ENCODE measurements at regions not wholly inside any gene's neighbourhood (a gene's known extent, or its start where the extent isn't known, plus 50 kb on each side); places are given as distances from the start of the nearest gene placed in this dataset.

DNA sequence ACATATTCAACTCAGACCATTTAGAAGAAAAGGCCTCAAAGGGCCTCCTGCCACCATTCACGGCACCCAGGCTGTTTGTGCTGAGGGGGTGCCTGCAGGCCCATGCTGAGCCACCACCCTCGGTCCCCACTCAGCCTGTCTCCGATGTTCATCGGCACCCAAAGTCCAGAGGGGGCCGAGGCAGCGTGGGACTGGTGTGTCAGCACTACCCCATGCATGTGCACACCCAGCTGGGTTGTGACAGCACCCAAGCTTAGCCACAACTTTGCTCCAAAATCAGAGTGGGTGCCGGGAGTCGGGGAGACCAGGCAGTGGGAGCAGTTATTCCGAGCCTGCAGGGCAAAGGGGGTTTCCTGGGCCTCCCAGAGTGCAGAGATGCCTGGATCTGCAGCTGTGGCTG lies 508.5 kb upstream of the ZNF717 start:
- no peaks in the 10 kb centered on the region for H3K4me1 ChIP-seq (ENCODE audit: control insufficient read depth, low read depth, low read length)
- DNase-seq, result no peak
- no peaks in the 10 kb centered on the region for H3K27me3 ChIP-seq (ENCODE audit: insufficient read depth, low read length, poor library complexity)
- H3K56ac ChIP-seq (ENCODE audit: low read length), result no peak overlapping the region
- no peak overlapping the region for H3K4me2 ChIP-seq (ENCODE audit: low read length)
- H3K36me3 ChIP-seq (ENCODE audit: control insufficient read depth, insufficient read depth, low read length), result no peaks in the 10 kb centered on the region
- no peak overlapping the region for H4K8ac ChIP-seq (ENCODE audit: low read depth, low read length)
- no peak overlapping the region for H2BK5ac ChIP-seq (ENCODE audit: low read length)
- no peak overlapping the region for H3K27ac ChIP-seq (ENCODE audit: low read depth, low read length)
- no peak overlapping the region for H3K9ac ChIP-seq (ENCODE audit: low read length)
- no peak overlapping the region for H2BK15ac ChIP-seq (replicated peaks; ENCODE audit: low read depth)
- H4K5ac ChIP-seq (ENCODE audit: low read length), result no peak overlapping the region
- H3K79me1 ChIP-seq (ENCODE audit: low read length), result no peaks in the 10 kb centered on the region
- H2BK120ac ChIP-seq (ENCODE audit: low read depth, low read length), result no peak overlapping the region
- H3K4ac ChIP-seq (ENCODE audit: low read depth, low read length), result no peak overlapping the region
- no peak overlapping the region for H2AK5ac ChIP-seq (ENCODE audit: low read length)
- H3K79me2 ChIP-seq (ENCODE audit: control insufficient read depth, insufficient read depth, low read length), result no peaks in the 10 kb centered on the region
- no CpG with 5 or more reads among the region's 9 CpGs for WGBS (ENCODE audit: extremely low coverage, insufficient coverage, low lambda C conversion rate)
- no peak overlapping the region for H3K4me3 ChIP-seq (ENCODE audit: low read length)
- H3K18ac ChIP-seq (ENCODE audit: low read length), result no peak overlapping the region
- H3K23ac ChIP-seq (ENCODE audit: low read length), result no peak overlapping the region

DNA sequence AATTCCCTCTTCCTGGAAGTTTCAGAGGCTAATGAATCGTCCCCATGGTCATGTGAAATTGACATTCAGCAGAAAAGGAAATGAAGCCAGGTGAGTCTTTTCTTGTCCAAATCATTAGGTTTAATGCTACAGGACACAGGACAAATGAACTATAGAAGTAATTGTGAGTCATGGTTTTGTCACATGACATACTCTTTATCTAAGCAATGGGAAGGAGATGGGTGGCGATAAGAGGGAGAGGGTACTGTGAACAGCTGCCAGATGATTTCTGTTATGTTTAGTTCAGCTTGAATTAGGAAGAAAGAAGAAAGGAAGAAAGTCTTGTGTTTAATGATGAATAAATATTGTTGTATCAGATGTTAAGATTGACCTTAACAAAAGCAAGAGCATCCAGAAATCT lies 515.4 kb upstream of the ZNF717 start:
- H3K9ac ChIP-seq (ENCODE audit: low read length), result no peak overlapping the region
- H3K27me3 ChIP-seq (ENCODE audit: insufficient read depth, low read length, poor library complexity), result no peaks in the 10 kb centered on the region
- H3K36me3 ChIP-seq (ENCODE audit: control insufficient read depth, insufficient read depth, low read length), result no peaks in the 10 kb centered on the region
- no peak overlapping the region for H2BK15ac ChIP-seq (replicated peaks; ENCODE audit: low read depth)
- H3K79me1 ChIP-seq (ENCODE audit: low read length), result no peaks in the 10 kb centered on the region
- no peak overlapping the region for H3K56ac ChIP-seq (ENCODE audit: low read length)
- H4K5ac ChIP-seq (ENCODE audit: low read length), result no peak overlapping the region
- WGBS (ENCODE audit: extremely low coverage, insufficient coverage, low lambda C conversion rate), result no CpG with 5 or more reads among the region's 2 CpGs
- H3K4ac ChIP-seq (ENCODE audit: low read depth, low read length), result no peak overlapping the region
- H3K4me1 ChIP-seq (ENCODE audit: control insufficient read depth, low read depth, low read length), result no peaks in the 10 kb centered on the region
- no peak overlapping the region for H3K27ac ChIP-seq (ENCODE audit: low read depth, low read length)
- no peaks in the 10 kb centered on the region for H3K79me2 ChIP-seq (ENCODE audit: control insufficient read depth, insufficient read depth, low read length)
- H3K4me3 ChIP-seq (ENCODE audit: low read length), result no peak overlapping the region
- no peak overlapping the region for H3K4me2 ChIP-seq (ENCODE audit: low read length)
- no peak for DNase-seq
- H2BK120ac ChIP-seq (ENCODE audit: low read depth, low read length), result no peak overlapping the region
- no peak overlapping the region for H2BK5ac ChIP-seq (ENCODE audit: low read length)
- H3K23ac ChIP-seq (ENCODE audit: low read length), result no peak overlapping the region
- H4K8ac ChIP-seq (ENCODE audit: low read depth, low read length), result no peak overlapping the region
- no peak overlapping the region for H3K18ac ChIP-seq (ENCODE audit: low read length)
- no peak overlapping the region for H2AK5ac ChIP-seq (ENCODE audit: low read length)

DNA sequence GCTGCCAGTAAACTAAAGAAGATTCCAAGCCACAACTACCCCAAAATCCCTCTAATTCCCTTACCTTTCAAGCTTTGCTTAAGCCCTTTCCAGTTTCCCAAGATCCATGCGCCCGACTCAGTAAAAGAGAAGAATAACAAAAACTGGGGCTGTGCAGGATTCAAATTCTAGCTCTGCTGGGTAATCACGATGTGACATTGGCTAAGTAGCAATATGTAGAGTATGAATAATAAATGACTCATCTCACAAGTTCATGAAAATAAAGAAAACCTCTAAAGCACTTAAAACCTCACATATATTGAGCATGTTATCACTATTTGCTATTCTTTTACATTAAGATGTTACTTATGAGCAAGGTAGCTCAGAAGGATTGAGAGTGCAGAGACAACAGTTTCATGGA lies 522.2 kb upstream of the ZNF717 start:
- Histone ChIP-seq H3K9ac (ENCODE audit: low read length) (no peak overlapping the region), H3K18ac (ENCODE audit: low read length) (no peak overlapping the region), H4K8ac (ENCODE audit: low read depth, low read length) (no peak overlapping the region), H3K79me2 (ENCODE audit: control insufficient read depth, insufficient read depth, low read length) (no peaks in the 10 kb centered on the region), H3K36me3 (ENCODE audit: control insufficient read depth, insufficient read depth, low read length) (no peaks in the 10 kb centered on the region), H2BK15ac (replicated peaks; ENCODE audit: low read depth) (no peak overlapping the region), H3K56ac (ENCODE audit: low read length) (no peak overlapping the region), H2BK5ac (ENCODE audit: low read length) (no peak overlapping the region), H3K4ac (ENCODE audit: low read depth, low read length) (no peak overlapping the region), H2BK120ac (ENCODE audit: low read depth, low read length) (no peak overlapping the region), H4K5ac (ENCODE audit: low read length) (no peak overlapping the region), H3K4me2 (ENCODE audit: low read length) (no peak overlapping the region), H3K4me3 (ENCODE audit: low read length) (no peak overlapping the region), H3K27me3 (ENCODE audit: insufficient read depth, low read length, poor library complexity) (no peaks in the 10 kb centered on the region), H3K23ac (ENCODE audit: low read length) (no peak overlapping the region), H3K4me1 (ENCODE audit: control insufficient read depth, low read depth, low read length) (no peaks in the 10 kb centered on the region), H3K79me1 (ENCODE audit: low read length) (no peaks in the 10 kb centered on the region), H3K27ac (ENCODE audit: low read depth, low read length) (no peak overlapping the region), H2AK5ac (ENCODE audit: low read length) (no peak overlapping the region)
- no peak for DNase-seq
- no CpG with 5 or more reads among the region's 3 CpGs for WGBS (ENCODE audit: extremely low coverage, insufficient coverage, low lambda C conversion rate)

DNA sequence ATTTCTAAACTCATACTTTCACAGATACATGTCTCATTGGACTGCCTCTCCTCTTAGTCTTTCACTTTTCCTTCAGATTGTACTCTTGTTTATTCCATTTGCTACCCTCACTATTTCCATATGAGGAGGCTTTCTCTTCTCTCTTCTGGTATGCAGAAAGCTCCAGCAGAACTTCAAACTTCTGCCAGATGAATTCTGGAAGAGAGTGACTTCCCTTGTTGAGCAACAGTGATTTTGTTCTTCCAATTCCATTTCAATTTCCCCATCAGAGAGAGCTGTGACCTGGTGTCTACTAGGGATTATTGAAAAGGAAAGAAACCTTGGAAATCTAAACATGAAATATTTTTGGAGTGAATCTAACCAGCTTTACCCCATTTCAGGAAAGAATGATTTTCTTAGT lies 523.2 kb upstream of the ZNF717 start:
- Histone ChIP-seq H3K36me3 (ENCODE audit: control insufficient read depth, insufficient read depth, low read length) (no peaks in the 10 kb centered on the region), H3K4me3 (ENCODE audit: low read length) (no peak overlapping the region), H3K9ac (ENCODE audit: low read length) (no peak overlapping the region), H3K4ac (ENCODE audit: low read depth, low read length) (no peak overlapping the region), H2AK5ac (ENCODE audit: low read length) (no peak overlapping the region), H3K56ac (ENCODE audit: low read length) (no peak overlapping the region), H3K4me2 (ENCODE audit: low read length) (no peak overlapping the region), H3K79me2 (ENCODE audit: control insufficient read depth, insufficient read depth, low read length) (no peaks in the 10 kb centered on the region), H3K23ac (ENCODE audit: low read length) (no peak overlapping the region), H3K18ac (ENCODE audit: low read length) (no peak overlapping the region), H4K8ac (ENCODE audit: low read depth, low read length) (no peak overlapping the region), H2BK15ac (replicated peaks; ENCODE audit: low read depth) (no peak overlapping the region), H3K27ac (ENCODE audit: low read depth, low read length) (no peak overlapping the region), H3K79me1 (ENCODE audit: low read length) (no peaks in the 10 kb centered on the region), H2BK120ac (ENCODE audit: low read depth, low read length) (no peak overlapping the region), H3K27me3 (ENCODE audit: insufficient read depth, low read length, poor library complexity) (no peaks in the 10 kb centered on the region), H2BK5ac (ENCODE audit: low read length) (no peak overlapping the region), H4K5ac (ENCODE audit: low read length) (no peak overlapping the region), H3K4me1 (ENCODE audit: control insufficient read depth, low read depth, low read length) (no peaks in the 10 kb centered on the region)
- DNase-seq, result no peak

DNA sequence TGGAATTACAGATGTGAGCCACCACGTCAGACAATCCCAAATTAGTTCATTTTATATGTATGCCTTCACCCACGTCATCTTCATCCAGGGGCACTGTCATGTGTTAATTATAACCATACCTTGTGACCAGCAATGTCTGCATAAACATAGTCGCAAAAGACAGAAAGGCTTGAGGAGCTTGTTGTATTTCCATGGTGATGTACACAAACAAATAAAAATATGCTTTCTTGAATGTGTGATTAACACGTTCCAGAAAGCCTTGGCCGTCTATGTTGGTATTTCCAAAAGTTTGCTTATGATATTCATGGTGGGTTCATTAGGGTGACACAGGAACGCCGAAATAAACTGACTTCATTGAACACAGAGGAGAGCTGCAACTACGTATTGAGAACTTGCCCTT lies 524.7 kb upstream of the ZNF717 start:
- H3K18ac ChIP-seq (ENCODE audit: low read length), result no peak overlapping the region
- no peaks in the 10 kb centered on the region for H3K4me1 ChIP-seq (ENCODE audit: control insufficient read depth, low read depth, low read length)
- no peak overlapping the region for H4K8ac ChIP-seq (ENCODE audit: low read depth, low read length)
- H3K27ac ChIP-seq (ENCODE audit: low read depth, low read length), result no peak overlapping the region
- H3K23ac ChIP-seq (ENCODE audit: low read length), result no peak overlapping the region
- no peaks in the 10 kb centered on the region for H3K27me3 ChIP-seq (ENCODE audit: insufficient read depth, low read length, poor library complexity)
- no peak overlapping the region for H3K56ac ChIP-seq (ENCODE audit: low read length)
- no peak overlapping the region for H3K4me2 ChIP-seq (ENCODE audit: low read length)
- no peak overlapping the region for H2BK5ac ChIP-seq (ENCODE audit: low read length)
- no CpG with 5 or more reads among the region's 8 CpGs for WGBS (ENCODE audit: extremely low coverage, insufficient coverage, low lambda C conversion rate)
- no peak overlapping the region for H4K5ac ChIP-seq (ENCODE audit: low read length)
- H3K9ac ChIP-seq (ENCODE audit: low read length), result no peak overlapping the region
- H2BK15ac ChIP-seq (replicated peaks; ENCODE audit: low read depth), result no peak overlapping the region
- H2AK5ac ChIP-seq (ENCODE audit: low read length), result no peak overlapping the region
- H3K4me3 ChIP-seq (ENCODE audit: low read length), result no peak overlapping the region
- DNase-seq, result no peak
- no peaks in the 10 kb centered on the region for H3K79me2 ChIP-seq (ENCODE audit: control insufficient read depth, insufficient read depth, low read length)
- H3K36me3 ChIP-seq (ENCODE audit: control insufficient read depth, insufficient read depth, low read length), result no peaks in the 10 kb centered on the region
- H2BK120ac ChIP-seq (ENCODE audit: low read depth, low read length), result no peak overlapping the region
- H3K4ac ChIP-seq (ENCODE audit: low read depth, low read length), result no peak overlapping the region
- H3K79me1 ChIP-seq (ENCODE audit: low read length), result no peaks in the 10 kb centered on the region

DNA sequence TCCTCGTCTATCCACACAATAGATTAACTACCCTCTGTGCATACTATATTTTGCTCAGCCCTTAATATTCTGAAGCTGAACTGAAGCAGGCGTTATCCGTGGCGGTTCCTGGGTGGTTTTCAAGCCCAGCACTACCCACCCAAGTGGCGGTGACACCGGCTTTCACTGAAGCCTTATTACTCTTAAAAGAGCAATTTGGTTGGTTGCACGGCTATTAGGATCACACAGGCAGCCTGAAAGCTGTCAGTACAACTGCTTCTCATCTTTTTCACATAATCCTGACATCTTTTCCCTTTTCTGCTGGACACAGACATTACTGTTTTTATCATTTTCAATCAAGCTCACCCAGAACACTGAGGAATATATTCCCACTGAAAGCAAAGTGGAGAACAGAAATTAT lies 525.3 kb upstream of the ZNF717 start:
- Histone ChIP-seq H2BK120ac (ENCODE audit: low read depth, low read length) (no peak overlapping the region), H3K4me1 (ENCODE audit: control insufficient read depth, low read depth, low read length) (no peaks in the 10 kb centered on the region), H3K27ac (ENCODE audit: low read depth, low read length) (no peak overlapping the region), H3K9ac (ENCODE audit: low read length) (no peak overlapping the region), H3K4ac (ENCODE audit: low read depth, low read length) (no peak overlapping the region), H3K18ac (ENCODE audit: low read length) (no peak overlapping the region), H3K4me2 (ENCODE audit: low read length) (no peak overlapping the region), H3K79me1 (ENCODE audit: low read length) (no peaks in the 10 kb centered on the region), H2BK5ac (ENCODE audit: low read length) (no peak overlapping the region), H4K8ac (ENCODE audit: low read depth, low read length) (no peak overlapping the region), H2BK15ac (replicated peaks; ENCODE audit: low read depth) (no peak overlapping the region), H3K27me3 (ENCODE audit: insufficient read depth, low read length, poor library complexity) (no peaks in the 10 kb centered on the region), H3K36me3 (ENCODE audit: control insufficient read depth, insufficient read depth, low read length) (no peaks in the 10 kb centered on the region), H3K56ac (ENCODE audit: low read length) (no peak overlapping the region), H2AK5ac (ENCODE audit: low read length) (no peak overlapping the region), H4K5ac (ENCODE audit: low read length) (no peak overlapping the region), H3K4me3 (ENCODE audit: low read length) (no peak overlapping the region), H3K23ac (ENCODE audit: low read length) (no peak overlapping the region), H3K79me2 (ENCODE audit: control insufficient read depth, insufficient read depth, low read length) (no peaks in the 10 kb centered on the region)
- DNase-seq, result no peak
- WGBS (ENCODE audit: extremely low coverage, insufficient coverage, low lambda C conversion rate), result no CpG with 5 or more reads among the region's 7 CpGs

Data from mesendoderm (in vitro differentiated cells).